ENCODE measurements at regions not wholly inside any gene's neighbourhood (a gene's known extent, or its start where the extent isn't known, plus 50 kb on each side); places are given as distances from the start of the nearest gene placed in this dataset.

DNA sequence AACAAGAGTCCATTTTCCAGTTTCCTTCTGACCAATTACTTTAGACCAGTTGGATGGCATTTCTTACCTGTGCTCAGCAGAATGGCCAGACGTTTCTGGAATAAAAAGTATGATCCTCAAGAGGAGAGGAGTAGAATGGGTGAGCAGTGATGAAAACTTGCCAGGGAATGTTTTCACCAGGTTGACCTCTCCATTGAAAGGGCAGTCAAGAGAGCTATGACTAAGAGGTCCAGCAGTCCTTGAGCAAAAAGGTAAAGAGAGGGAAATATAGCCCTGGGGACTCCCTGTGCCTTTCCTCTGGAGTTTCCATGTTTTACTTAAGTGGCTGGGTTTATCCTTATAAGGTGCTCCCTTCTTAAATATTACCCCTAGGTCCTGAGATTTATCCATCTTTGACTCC is 210.9 kb downstream of the TBX18 start:
- Histone ChIP-seq H3K36me3 (ENCODE audit: control insufficient read depth, insufficient read depth, low read length) (no peaks in the 10 kb centered on the region), H3K27ac (ENCODE audit: extremely low read depth, low read depth, low read length) (no peak overlapping the region), H3K9me1 (ENCODE audit: control insufficient read depth, insufficient read depth, low read length) (no peaks in the 10 kb centered on the region), H4K20me1 (replicated peaks; ENCODE audit: control insufficient read depth, insufficient read depth, low read length) (no peaks in the 10 kb centered on the region), H3K9ac (ENCODE audit: insufficient read depth in 1 of 2, low read depth in 2 of 2, low read length in 2 of 2) (no peak overlapping the region), H3K27me3 (ENCODE audit: control insufficient read depth in 2 of 2, insufficient read depth in 2 of 2, low read length in 2 of 2) (no peaks in the 10 kb centered on the region), H3K79me2 (ENCODE audit: control insufficient read depth, insufficient read depth, low read length) (no peaks in the 10 kb centered on the region), H2AFZ (ENCODE audit: low read depth, low read length) (no peak overlapping the region), H3K4me2 (ENCODE audit: insufficient read depth, low read length) (no peak overlapping the region), H3K9me3 (replicated peaks; ENCODE audit: control insufficient read depth, insufficient read depth, low read depth, low read length) (no peaks in the 10 kb centered on the region), H3K4me1 (replicated peaks in 1 of 2; ENCODE audit: control insufficient read depth in 2 of 2, insufficient read depth in 2 of 2, low read length in 2 of 2) (no peaks in the 10 kb centered on the region), H3K4me3 (no peak overlapping the region)
- 0% methylated on average over 1 of the region's 1 CpG for WGBS (ENCODE audit: insufficient coverage, low coverage, missing lambda C conversion rate)
- ChIA-PET CTCF (ENCODE audit: low intra/inter-chr PET ratio) (interaction anchor here (0.7 kb wide), 1 partner anchor 1440 kb away, joined by 3 read pairs; no protein-coding TSS in a partner anchor), POLR2A (no interaction called here)
- DNase-seq (ENCODE audit: extremely low read depth in 1 of 4, low spot score in 3 of 4): no peak
- in situ Hi-C loops (cut with MboI) (no loop called here), intact Hi-C loops (cut with micrococcal nuclease) (no loop called here)
- FAIRE-seq: no peak
- TF ChIP-seq, protein P1, sequence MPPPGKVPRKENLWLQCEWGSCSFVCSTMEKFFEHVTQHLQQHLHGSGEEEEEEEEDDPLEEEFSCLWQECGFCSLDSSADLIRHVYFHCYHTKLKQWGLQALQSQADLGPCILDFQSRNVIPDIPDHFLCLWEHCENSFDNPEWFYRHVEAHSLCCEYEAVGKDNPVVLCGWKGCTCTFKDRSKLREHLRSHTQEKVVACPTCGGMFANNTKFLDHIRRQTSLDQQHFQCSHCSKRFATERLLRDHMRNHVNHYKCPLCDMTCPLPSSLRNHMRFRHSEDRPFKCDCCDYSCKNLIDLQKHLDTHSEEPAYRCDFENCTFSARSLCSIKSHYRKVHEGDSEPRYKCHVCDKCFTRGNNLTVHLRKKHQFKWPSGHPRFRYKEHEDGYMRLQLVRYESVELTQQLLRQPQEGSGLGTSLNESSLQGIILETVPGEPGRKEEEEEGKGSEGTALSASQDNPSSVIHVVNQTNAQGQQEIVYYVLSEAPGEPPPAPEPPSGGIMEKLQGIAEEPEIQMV (tag; conservative IDR thresholded peaks at IDR 0.05; ENCODE audit: low read depth): no peak
- TF ChIP-seq RNF2 (IDR thresholded peaks at IDR 0.05) (no peak), CEBPB (tag; IDR thresholded peaks at IDR 0.05) (no peak), SMARCC2 (IDR thresholded peaks at IDR 0.05; ENCODE audit: low read depth) (no peak), POLR2H (tag; IDR thresholded peaks at IDR 0.05; ENCODE audit: low read depth) (no peak), ZBTB7A (IDR thresholded peaks at IDR 0.05; ENCODE audit: borderline replicate concordance, control insufficient read depth, low read depth, low read length) (no peak), KLF10 (CRISPR knock-in tag; IDR thresholded peaks at IDR 0.05) (no peak)
- TF ChIP-seq, protein P2, sequence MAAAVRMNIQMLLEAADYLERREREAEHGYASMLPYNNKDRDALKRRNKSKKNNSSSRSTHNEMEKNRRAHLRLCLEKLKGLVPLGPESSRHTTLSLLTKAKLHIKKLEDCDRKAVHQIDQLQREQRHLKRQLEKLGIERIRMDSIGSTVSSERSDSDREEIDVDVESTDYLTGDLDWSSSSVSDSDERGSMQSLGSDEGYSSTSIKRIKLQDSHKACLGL (CRISPR knock-in tag; IDR thresholded peaks at IDR 0.05; ENCODE audit: borderline replicate concordance, poor library complexity, severe bottlenecking): no peak
- no TSS peak for BruUV-seq (replicated peaks)
- no peak for ATAC-seq

Data from K562 (cell line).